HG03025 (cell line): ENCODE measurements at regions not wholly inside any gene's neighbourhood (a gene's known extent, or its start where the extent isn't known, plus 50 kb on each side); places are given as distances from the start of the nearest gene placed in this dataset.

Source experiments
- ATAC-seq: cut with Tn5 transposase; IDR thresholded peaks from one replicate; pipeline ENCODE4 v1.9.1; 2021; ENCODE audit warnings: mild to moderate bottlenecking, moderate library complexity; ENCODE audit not compliant: unreplicated experiment, low FRiP score

GRCh38 chr12:65755596-65755978, 68.7 kb upstream of the HMGA2 start:
- ATAC-seq: no peak

- no peak for ATAC-seq
These were observed 68.0 kb upstream of the HMGA2 start for GRCh38 chr12:65756267-65756666.

GRCh38 chr12:65756956-65757511, 67.2 kb upstream of the HMGA2 start:
- ATAC-seq: peak; percentile 85

- no peak for ATAC-seq
These were observed 65.9 kb upstream of the HMGA2 start for GRCh38 chr12:65758401-65758800.

- no peak for ATAC-seq
These were observed 64.5 kb upstream of the HMGA2 start for GRCh38 chr12:65759735-65760134.

- ATAC-seq: no peak
These were observed 63.0 kb upstream of the HMGA2 start for GRCh38 chr12:65761301-65761700.

- ATAC-seq: no peak
These were observed 60.0 kb upstream of the HMGA2 start for GRCh38 chr12:65764325-65764724.

- no peak for ATAC-seq
These were observed 58.9 kb upstream of the HMGA2 start for GRCh38 chr12:65765436-65765813.

- no peak for ATAC-seq
These were observed 54.4 kb upstream of the HMGA2 start for GRCh38 chr12:65769880-65770279.
